IPS-18c (cell line): ENCODE measurements at regions not wholly inside any gene's neighbourhood (a gene's known extent, or its start where the extent isn't known, plus 50 kb on each side); places are given as distances from the start of the nearest gene placed in this dataset.

Source experiments
- H3K4me3 ChIP-seq: 2 replicates; pipeline ENCODE4 v1.7.0; 2013; ENCODE audit warnings: low read depth, mild to moderate bottlenecking, low read length, moderate library complexity; ENCODE audit not compliant: insufficient read depth
- H3K9me3 ChIP-seq: one replicate; pipeline ENCODE4 v1.6.1; 2013; ENCODE audit warnings: mild to moderate bottlenecking, low read length, moderate library complexity; ENCODE audit not compliant: control insufficient read depth, insufficient read depth

GRCh38 chr1:13878021-13878420 is 178.0 kb downstream of the PRDM2 start:
- H3K4me3 ChIP-seq = no peak overlapping the region

GRCh38 chr1:13878451-13878850 is 178.5 kb downstream of the PRDM2 start:
- Histone ChIP-seq H3K4me3 (no peak overlapping the region), H3K9me3 (no peaks in the 10 kb centered on the region)

More at GRCh38 chr1:13878021-13878420, 178.0 kb downstream of the PRDM2 start:
- peaks cover 2% of the 10 kb centered on the region for H3K9me3 ChIP-seq

- Histone ChIP-seq H3K9me3 (no peaks in the 10 kb centered on the region), H3K4me3 (no peak overlapping the region)
These were observed 181.5 kb downstream of the PRDM2 start for GRCh38 chr1:13881385-13882088.

- no peak overlapping the region for H3K4me3 ChIP-seq
- no peaks in the 10 kb centered on the region for H3K9me3 ChIP-seq
These were observed 188.5 kb downstream of the PRDM2 start for GRCh38 chr1:13888351-13888986.

GRCh38 chr1:13889495-13889894 is 189.5 kb downstream of the PRDM2 start:
- Histone ChIP-seq H3K9me3 (no peaks in the 10 kb centered on the region), H3K4me3 (no peak overlapping the region)

GRCh38 chr1:13890766-13891165 is 190.8 kb downstream of the PRDM2 start:
- H3K4me3 ChIP-seq = no peak overlapping the region
- H3K9me3 ChIP-seq = no peaks in the 10 kb centered on the region

GRCh38 chr1:13892198-13892597 is 192.2 kb downstream of the PRDM2 start:
- Histone ChIP-seq H3K4me3 (peak overlapping the region; percentile 62), H3K9me3 (peaks cover 2% of the 10 kb centered on the region)

GRCh38 chr1:13892671-13893325 is 192.8 kb downstream of the PRDM2 start:
- Histone ChIP-seq H3K9me3 (peaks cover 2% of the 10 kb centered on the region), H3K4me3 (peak overlapping the region; percentile 62)

- Histone ChIP-seq H3K9me3 (peaks cover 2% of the 10 kb centered on the region), H3K4me3 (peak overlapping the region; percentile 62)
These were observed 193.4 kb downstream of the PRDM2 start for GRCh38 chr1:13893409-13893821.

- Histone ChIP-seq H3K9me3 (peaks cover 2% of the 10 kb centered on the region), H3K4me3 (no peak overlapping the region)
These were observed 196.9 kb downstream of the PRDM2 start for GRCh38 chr1:13896932-13897331.

- Histone ChIP-seq H3K9me3 (peaks cover 2% of the 10 kb centered on the region), H3K4me3 (no peak overlapping the region)
These were observed 198.4 kb downstream of the PRDM2 start for GRCh38 chr1:13898406-13898805.

- Histone ChIP-seq H3K4me3 (no peak overlapping the region), H3K9me3 (peaks cover 2% of the 10 kb centered on the region)
These were observed 199.9 kb downstream of the PRDM2 start for GRCh38 chr1:13899856-13900255.

GRCh38 chr1:13900583-13900982 is 200.6 kb downstream of the PRDM2 start:
- Histone ChIP-seq H3K4me3 (no peak overlapping the region), H3K9me3 (peaks cover 2% of the 10 kb centered on the region)

GRCh38 chr1:13901039-13901438 is 201.1 kb downstream of the PRDM2 start:
- Histone ChIP-seq H3K9me3 (peaks cover 2% of the 10 kb centered on the region), H3K4me3 (no peak overlapping the region)

GRCh38 chr1:13901597-13901996 is 201.6 kb downstream of the PRDM2 start:
- Histone ChIP-seq H3K4me3 (no peak overlapping the region), H3K9me3 (peaks cover 2% of the 10 kb centered on the region)

- no peaks in the 10 kb centered on the region for H3K9me3 ChIP-seq
These were observed 208.1 kb downstream of the PRDM2 start for GRCh38 chr1:13908128-13908527.

GRCh38 chr1:13911697-13912619 is 212.0 kb downstream of the PRDM2 start:
- H3K9me3 ChIP-seq = no peaks in the 10 kb centered on the region
- no peak overlapping the region for H3K4me3 ChIP-seq

More at GRCh38 chr1:13908128-13908527, 208.1 kb downstream of the PRDM2 start:
- no peak overlapping the region for H3K4me3 ChIP-seq
